IgD-negative memory B cell (primary cell): ENCODE measurements at regions not wholly inside any gene's neighbourhood (a gene's known extent, or its start where the extent isn't known, plus 50 kb on each side); places are given as distances from the start of the nearest gene placed in this dataset.
A peak's percentile ranks its signal among the peaks of the same experiment; 100 is the strongest.

Experiments
- H3K27ac Mint-ChIP-seq, 3 donors: one replicate each; pipeline ENCODE4 v1.8.0; 2020 to 2022; ENCODE audit warnings: mild to moderate bottlenecking in 3 of 3, mixed read lengths in 3 of 3, moderate library complexity in 1 of 3
- H3K27me3 Mint-ChIP-seq: one replicate; pipeline ENCODE4 v1.8.0; 2021; ENCODE audit warnings: mixed read lengths
- H3K36me3 Mint-ChIP-seq: one replicate; pipeline ENCODE4 v1.8.0; 2020; ENCODE audit warnings: mild to moderate bottlenecking, mixed read lengths
- H3K4me1 Mint-ChIP-seq, 3 donors: one replicate each; pipeline ENCODE4 v1.8.0; 2020 to 2022; ENCODE audit warnings: mixed read lengths in 3 of 3, mild to moderate bottlenecking in 1 of 3
- H3K4me3 Mint-ChIP-seq, 4 donors: one replicate each; pipeline ENCODE4 v1.8.0; 2020 to 2022; ENCODE audit warnings: mild to moderate bottlenecking in 4 of 4, mixed read lengths in 4 of 4, moderate library complexity in 3 of 4
- H3K9me3 Mint-ChIP-seq, 3 donors: one replicate each; pipeline ENCODE4 v1.8.0; 2020 to 2021; ENCODE audit warnings: mixed read lengths in 3 of 3, mild to moderate bottlenecking in 1 of 3

DNA sequence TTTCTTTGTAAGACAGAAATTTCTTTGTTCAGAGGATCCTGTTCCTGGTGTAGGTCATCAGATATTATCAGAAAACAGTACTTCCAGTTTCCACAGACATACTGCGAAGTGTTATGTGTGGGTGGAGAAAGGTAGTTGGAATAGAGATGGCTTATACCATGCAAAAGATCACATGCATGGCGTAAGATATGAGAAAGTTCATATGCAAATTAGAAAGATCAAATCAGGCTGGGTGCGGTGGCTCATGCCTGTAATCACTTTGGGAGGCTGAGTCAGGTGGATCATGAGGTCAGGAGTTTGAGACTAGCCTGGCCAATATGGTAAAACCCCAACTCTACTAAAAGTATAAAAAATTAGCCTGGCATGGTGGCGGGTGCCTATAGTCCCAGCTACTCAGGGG, 65.2 kb upstream of the GLIS3 start:
- Mint-ChIP-seq H3K9me3 (peaks cover 0 to 2% (median 0%) of the 10 kb centered on the region in 3 donors), H3K27me3 (peaks cover 9% of the 10 kb centered on the region), H3K27ac (no peak overlapping the region), H3K4me1 (no peaks in the 10 kb centered on the region), H3K36me3 (no peaks in the 10 kb centered on the region), H3K4me3 (no peak overlapping the region)

DNA sequence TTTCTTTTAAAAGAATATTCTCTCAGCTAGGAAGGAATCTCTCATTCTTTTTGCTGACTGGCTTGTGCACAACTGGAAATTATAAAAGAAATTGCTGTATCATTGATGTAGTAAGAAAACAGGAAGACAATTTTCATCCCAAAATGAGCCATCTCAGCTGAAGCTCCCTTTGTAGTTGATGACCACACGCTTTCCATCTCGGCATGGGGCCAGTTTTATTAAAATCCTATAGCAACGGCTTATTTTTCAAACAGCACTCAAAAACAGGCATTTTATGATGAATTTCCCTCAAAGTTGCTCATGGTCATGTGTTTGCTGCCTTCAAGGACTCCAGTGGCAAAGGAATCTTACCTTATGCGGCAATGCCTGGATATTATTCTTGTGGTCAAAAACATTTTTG, 62.4 kb upstream of the GLIS3 start:
- Mint-ChIP-seq H3K27me3 (peaks cover 4% of the 10 kb centered on the region), H3K36me3 (no peaks in the 10 kb centered on the region), H3K4me1 (no peaks in the 10 kb centered on the region), H3K4me3 (no peak overlapping the region), H3K27ac (no peak overlapping the region), H3K9me3 (peaks cover 0 to 2% (median 0%) of the 10 kb centered on the region in 3 donors)

DNA sequence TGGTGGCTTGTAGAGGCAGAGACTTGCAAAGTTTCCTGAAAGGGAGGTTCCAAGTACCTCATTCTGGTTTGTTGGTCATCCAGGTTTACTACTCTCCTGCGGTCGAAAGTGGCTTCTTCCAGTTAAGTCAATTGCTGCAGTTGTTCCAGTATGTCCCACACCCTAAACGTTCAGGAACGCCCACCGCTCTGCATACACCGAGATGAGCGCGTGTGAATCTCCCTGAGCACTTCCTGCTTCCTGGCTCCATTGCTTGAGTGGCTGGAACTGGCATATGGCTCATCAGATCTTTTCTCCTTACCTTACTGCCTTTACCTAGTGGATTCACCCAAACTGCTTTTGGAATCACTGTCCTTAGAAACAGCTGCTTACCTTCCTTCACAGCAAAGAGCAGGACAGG, 59.1 kb upstream of the GLIS3 start:
- no peaks in the 10 kb centered on the region for H3K36me3 Mint-ChIP-seq
- H3K4me3 Mint-ChIP-seq = no peak overlapping the region
- no peaks in the 10 kb centered on the region for H3K4me1 Mint-ChIP-seq
- H3K9me3 Mint-ChIP-seq = peaks cover 0 to 2% (median 0%) of the 10 kb centered on the region in 3 donors
- H3K27ac Mint-ChIP-seq = no peak overlapping the region
- peaks cover 6% of the 10 kb centered on the region for H3K27me3 Mint-ChIP-seq

DNA sequence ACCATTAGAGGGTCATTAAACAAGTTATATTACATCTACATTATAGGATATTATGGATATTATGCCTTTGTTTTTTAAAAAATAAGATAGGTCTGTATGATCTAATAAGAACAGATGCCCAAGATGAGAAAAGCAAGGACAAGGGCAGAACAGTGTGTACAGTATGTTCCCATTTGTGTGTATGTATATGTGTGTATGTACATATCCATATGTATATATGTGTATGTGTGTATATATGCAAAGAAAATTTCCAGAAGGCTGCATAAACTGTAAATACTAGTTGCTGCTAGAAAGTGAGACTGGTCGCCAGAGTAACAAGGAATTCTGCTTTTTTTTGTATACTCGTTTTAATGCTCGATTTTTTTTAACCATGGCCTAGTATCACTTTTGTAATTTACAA, 58.1 kb upstream of the GLIS3 start:
- H3K4me1 Mint-ChIP-seq = no peaks in the 10 kb centered on the region
- H3K9me3 Mint-ChIP-seq = peaks cover 0 to 2% (median 0%) of the 10 kb centered on the region in 3 donors
- no peaks in the 10 kb centered on the region for H3K36me3 Mint-ChIP-seq
- H3K27me3 Mint-ChIP-seq = peaks cover 6% of the 10 kb centered on the region
- no peak overlapping the region for H3K27ac Mint-ChIP-seq
- H3K4me3 Mint-ChIP-seq = no peak overlapping the region

DNA sequence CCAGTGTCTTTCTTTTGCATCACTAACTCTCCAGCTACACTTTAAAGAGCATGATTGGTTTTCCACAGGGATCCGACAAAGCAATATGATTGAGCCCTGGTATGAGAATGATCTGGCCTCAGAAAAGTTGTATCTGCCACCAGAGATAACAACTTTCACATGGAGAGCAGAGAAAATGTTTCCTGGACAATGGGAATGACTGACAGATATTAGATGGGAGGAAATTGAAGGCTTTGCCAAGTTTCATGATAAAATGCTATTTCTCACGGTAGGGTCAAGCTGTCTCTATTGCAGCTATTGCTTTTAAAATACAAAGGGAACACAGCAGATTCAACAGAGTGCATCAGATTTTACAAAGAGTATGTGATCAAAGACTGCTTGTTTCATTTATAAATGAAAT, 56.4 kb upstream of the GLIS3 start:
- Mint-ChIP-seq H3K36me3 (no peaks in the 10 kb centered on the region), H3K4me1 (no peaks in the 10 kb centered on the region), H3K4me3 (no peak overlapping the region), H3K9me3 (no peaks in the 10 kb centered on the region), H3K27ac (peak overlapping the region in 2 of 3 donors; percentile 21 to 35), H3K27me3 (peaks cover 5% of the 10 kb centered on the region)

DNA sequence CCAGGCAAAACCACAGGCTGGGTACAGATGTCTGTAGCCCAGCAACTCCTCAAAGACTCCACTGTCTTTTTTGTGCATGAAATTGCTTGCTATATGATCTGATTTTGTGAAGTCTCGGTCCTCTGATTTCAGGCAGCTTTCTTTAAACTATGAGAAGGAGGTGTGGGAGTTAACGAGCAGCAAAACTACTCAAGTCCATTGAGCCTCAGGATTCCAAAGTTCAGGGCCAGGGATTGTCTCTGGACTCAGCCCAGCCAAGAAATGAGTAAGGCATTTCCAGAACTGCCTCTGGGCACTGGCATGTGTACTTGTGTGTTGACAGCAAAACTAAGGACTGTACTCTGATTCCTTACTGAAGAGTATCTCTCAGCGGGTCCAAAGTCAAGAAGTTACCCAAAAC, 53.4 kb upstream of the GLIS3 start:
- Mint-ChIP-seq H3K4me1 (no peaks in the 10 kb centered on the region), H3K36me3 (no peaks in the 10 kb centered on the region), H3K27ac (no peak overlapping the region), H3K9me3 (no peaks in the 10 kb centered on the region), H3K27me3 (peaks cover 2% of the 10 kb centered on the region), H3K4me3 (no peak overlapping the region)

DNA sequence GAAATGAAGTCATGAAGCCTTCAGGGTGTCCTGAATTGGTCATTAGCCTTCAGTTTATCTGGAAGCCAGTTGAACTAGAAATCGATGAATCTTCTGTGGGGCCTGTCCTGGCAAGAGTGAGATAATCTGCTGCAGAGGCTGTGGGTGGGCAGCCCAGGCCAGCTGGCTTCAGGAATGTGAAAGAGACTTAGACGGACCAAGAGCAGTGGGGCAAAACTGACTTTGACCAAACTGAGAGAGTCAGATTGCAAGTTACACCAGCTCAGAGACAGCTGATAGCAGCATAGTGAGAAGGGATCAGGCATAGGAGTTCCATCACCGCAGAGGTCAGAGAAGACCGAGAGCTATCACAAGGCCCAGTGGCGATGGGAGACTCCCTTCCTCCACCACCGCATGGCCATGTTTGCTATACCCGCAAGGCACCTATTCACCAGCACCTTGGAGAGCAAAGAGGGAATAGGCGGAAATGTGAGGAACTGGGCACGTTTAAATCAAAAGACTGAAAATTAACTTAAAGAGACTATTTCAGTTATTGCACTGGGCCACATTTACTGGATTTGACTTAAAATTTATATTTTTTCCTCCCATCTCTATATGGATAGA, 50.0 kb upstream of the GLIS3 start:
- H3K4me3 Mint-ChIP-seq = no peak overlapping the region
- no peak overlapping the region for H3K27ac Mint-ChIP-seq
- H3K27me3 Mint-ChIP-seq = peaks cover 1% of the 10 kb centered on the region
- no peaks in the 10 kb centered on the region for H3K9me3 Mint-ChIP-seq
- H3K36me3 Mint-ChIP-seq = no peaks in the 10 kb centered on the region
- no peaks in the 10 kb centered on the region for H3K4me1 Mint-ChIP-seq
